ENCODE measurements at regions not wholly inside any gene's neighbourhood (a gene's known extent, or its start where the extent isn't known, plus 50 kb on each side); places are given as distances from the start of the nearest gene placed in this dataset.

DNA sequence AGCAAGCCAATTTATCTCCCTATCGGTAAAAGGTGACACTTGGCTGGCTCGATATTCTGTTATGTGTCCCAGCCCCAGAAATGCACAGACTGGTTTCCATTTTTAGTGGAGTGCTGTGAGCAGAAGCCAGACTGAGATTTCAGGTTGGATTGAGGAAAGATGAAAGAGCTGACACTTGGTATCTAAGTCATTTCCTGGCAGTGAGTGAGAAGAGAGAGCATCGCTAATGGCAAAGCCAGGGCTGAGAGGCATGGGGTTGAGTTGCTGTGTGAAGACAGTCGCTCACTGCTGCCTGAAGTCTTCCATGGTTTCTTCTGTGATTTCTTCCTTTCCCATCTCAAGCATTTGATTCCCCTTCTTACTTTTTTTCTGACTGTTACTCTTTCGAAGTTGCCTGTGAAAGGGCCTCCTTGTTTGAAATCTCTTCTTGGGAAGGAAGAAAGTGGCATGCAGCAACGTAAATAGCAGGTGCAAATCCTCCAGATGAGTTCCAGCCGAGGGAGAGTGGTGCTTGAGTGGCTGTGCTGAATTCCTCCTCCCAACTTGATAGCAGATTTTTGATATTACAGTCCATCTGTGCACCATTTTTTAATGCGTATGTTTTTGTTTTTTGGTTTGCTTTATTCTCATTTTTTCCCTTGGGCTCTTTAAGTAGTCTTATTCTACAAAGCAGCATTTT, 109.2 kb upstream of the LIMCH1 start:
- no peak for DNase-seq (ENCODE audit: low spot score)

- no peak for DNase-seq (ENCODE audit: low spot score)
Measured at GRCh38 chr4:41429280-41429669, 108.7 kb upstream of the LIMCH1 start.

DNA sequence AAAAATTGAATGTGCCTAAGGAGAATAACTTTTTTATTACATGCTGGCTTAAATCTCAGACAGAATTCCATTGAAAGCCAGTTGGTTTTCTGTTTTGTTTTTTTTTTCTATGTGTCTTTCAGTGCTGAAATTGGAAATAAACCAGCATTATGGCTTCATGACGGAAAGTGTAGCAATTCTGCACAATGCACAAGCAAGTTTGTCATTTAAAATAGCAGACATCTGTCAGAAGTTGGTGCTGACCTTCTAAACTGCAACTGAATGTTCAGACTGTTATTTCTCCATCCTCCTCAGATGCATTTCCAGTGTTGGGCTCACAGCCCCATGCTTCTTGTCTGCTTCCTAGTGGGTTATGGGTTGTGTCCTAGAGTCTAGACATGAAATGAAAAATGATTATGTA, 107.2 kb upstream of the LIMCH1 start:
- no peak for DNase-seq (ENCODE audit: low spot score)

DNA sequence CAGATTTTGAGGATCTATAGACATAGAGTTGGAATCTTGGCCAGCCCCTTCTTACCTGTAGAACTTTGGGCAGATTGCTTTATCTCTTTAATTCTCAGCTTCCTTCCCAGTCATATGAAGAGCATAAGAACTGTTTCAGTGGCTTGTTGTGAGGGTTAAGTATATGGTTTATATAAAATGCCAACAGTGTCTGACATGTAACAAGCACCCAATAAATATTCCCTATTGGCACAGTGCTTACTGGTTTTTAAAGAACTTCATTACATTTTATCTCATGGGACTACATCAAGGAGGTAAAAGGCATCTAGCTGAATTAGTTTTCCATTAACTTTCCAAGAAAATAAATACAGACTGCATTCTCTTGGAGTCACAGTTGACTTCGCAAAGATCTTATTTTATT, 106.7 kb upstream of the LIMCH1 start:
- no peak for DNase-seq (ENCODE audit: low spot score)

GRCh38 chr4:41432219-41432618, 105.7 kb upstream of the LIMCH1 start:
- no peak for DNase-seq (ENCODE audit: low spot score)

DNA sequence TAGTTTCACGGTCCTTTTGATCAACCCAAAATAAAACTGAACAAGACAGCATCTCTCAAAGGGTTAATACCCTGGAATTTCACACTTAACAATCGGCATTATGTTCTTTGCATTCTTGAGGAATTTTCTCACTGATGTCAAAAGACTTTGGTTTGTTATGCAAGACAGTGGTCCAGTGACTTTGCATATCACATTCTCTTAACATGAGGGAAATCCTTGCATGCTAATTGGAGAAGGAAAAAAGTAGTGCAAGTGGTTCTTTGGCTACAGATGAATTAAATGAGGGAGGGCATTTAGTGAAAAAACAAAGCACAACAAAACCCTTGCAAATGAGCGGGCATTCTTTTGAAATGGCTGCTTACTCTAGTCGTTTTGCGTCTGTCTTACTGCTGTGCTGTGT, 105.1 kb upstream of the LIMCH1 start:
- DNase-seq (ENCODE audit: low spot score), result peak; percentile 75

DNA sequence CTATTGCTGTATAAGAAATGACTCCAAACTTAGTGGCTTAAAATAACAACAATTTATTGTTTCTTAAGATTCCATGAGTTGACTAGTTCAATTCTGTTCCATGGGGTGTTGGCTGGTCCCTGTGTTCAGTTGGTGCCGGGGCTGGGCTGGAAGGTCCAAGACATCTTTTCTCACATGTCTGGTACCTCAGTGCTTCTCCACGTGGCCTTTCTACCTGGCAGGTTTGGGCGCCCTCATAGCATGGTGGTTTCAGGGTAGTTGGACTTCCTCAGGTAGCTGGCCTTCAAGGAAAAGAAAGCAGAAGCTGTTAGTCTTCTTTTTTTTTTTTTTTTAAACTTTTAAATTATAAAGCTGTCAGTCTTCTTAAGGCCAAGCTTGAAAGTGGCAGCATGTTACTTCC, 104.6 kb upstream of the LIMCH1 start:
- DNase-seq (ENCODE audit: low spot score), result no peak

GRCh38 chr4:41435510-41435909, 102.4 kb upstream of the LIMCH1 start:
- DNase-seq (ENCODE audit: low spot score), result no peak

DNA sequence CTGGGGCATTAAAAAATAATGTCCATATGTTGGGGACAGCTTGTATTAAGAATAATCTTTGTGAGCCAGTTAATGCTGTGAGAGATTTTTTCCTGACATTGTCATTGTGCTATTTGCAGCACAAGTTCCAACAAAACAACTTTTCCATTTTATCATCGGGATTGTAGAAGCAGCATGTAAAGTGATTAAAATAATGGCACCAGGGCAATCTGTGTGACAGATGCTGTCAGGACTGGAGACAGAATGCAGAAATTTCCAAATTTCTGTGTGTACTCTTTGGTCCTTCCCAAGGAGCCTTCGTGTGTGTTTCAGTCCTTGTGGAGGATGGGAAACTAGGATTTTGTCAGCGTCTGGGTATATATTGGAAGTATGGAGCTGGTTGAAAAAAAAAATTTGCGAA, 101.5 kb upstream of the LIMCH1 start:
- DNase-seq (ENCODE audit: low spot score), result no peak

DNA sequence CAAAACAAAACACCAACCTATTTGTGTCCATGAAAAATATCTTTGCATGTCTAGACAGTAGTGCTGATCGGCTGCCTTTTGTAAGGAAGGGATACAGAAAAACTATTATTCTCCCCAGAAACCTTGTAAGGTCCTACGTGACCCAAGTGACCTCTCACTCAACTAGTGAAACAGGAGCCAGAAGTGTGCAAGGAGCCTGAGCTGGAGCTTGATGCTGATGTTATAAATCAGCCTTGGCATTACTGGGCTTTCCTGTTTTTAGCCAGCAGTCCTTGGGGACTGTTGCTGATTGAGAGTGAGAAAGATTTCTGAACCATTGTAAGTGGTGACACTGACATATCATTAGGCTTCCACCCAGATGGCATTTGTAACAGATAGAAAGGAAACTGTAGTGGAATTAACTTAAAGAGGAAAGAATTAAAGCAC, 100.8 kb upstream of the LIMCH1 start:
- DNase-seq (ENCODE audit: low spot score), result peak; percentile 33

GRCh38 chr4:41438931-41439297, 99.0 kb upstream of the LIMCH1 start:
- DNase-seq (ENCODE audit: low spot score), result no peak

- DNase-seq (ENCODE audit: low spot score), result no peak
Measured at GRCh38 chr4:41442810-41443209, 95.1 kb upstream of the LIMCH1 start.

GRCh38 chr4:41443340-41444079, 94.4 kb upstream of the LIMCH1 start:
- DNase-seq (ENCODE audit: low spot score), result no peak

DNA sequence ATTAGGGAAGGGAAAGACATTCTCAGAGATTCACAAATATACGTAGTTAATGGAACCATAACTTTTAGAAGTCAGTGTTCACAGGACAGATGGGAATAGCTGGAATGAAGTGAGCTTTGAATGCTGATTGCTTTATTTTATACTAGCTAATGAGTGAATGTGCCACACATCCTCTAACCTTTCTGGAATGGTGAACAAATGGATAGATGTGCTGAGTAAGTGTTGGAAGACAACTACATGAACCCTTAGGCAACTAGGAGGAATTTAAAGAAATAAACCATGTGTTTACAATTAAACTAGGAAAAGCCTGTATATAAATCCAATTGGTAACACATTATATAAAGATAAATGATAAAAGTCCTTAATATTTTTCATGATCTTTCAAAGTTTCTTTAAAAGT, 91.6 kb upstream of the LIMCH1 start:
- no peak for DNase-seq (ENCODE audit: low spot score)

DNA sequence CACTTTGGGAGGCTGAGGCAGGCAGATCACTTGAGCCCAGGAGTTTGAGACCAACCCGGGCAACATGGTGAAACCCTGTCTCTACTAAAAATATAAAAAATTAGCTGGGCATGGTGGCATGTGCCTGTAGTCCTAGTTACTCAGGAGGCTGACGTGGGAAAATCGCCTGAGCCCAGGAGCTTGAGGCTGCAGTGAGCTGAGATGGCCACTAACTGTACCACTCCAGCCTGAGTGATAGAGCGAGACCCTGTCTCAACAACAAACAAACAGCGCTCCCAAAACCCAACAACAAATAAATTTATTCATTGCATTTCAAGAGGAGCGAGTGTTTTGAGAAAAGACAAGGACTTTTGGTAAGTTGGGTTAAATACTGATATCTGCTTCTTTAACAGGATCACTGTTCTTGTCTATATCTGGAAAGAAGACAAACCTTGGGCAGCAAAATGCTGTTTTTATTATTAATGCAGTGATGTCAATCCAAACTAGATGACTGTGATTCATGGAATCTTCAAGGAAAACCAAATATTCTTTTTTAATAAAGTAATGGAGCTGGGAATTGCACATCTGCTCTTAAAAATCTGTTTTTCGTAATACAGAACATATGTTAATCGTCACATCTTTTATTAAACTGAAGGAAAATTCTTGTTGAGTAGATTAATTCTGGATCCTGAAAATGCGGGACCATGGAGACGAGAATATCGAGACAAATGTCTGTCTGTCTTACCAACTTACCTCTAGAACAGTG, 90.8 kb upstream of the LIMCH1 start:
- DNase-seq (ENCODE audit: low spot score), result no peak

GRCh38 chr4:41448934-41449333, 89.0 kb upstream of the LIMCH1 start:
- DNase-seq (ENCODE audit: low spot score), result no peak

GRCh38 chr4:41451961-41452360, 86.0 kb upstream of the LIMCH1 start:
- no peak for DNase-seq (ENCODE audit: low spot score)

GRCh38 chr4:41452484-41453225, 85.3 kb upstream of the LIMCH1 start:
- DNase-seq (ENCODE audit: low spot score), result no peak

- DNase-seq (ENCODE audit: low spot score), result peak; percentile 31
Measured at GRCh38 chr4:41454423-41454822, 83.5 kb upstream of the LIMCH1 start.

DNA sequence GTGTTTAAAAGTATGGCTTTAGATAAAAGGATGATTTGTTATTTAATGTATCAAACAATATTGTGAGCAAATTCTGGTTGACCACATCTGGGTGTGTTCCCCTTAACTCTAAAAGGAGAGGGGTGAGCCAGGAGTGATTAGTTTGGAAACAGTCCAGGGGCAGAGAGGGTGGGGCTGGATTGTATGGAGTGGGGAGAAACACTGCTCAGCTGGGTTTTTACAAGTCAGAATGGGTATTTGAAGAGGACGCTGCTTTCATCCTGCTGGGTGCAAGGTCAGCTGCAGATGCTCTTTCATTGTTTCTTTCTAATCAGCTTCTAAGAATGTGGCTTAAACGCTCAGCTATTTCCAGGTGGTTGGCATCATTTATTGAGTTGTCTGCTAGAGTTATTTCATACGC, 82.8 kb upstream of the LIMCH1 start:
- no peak for DNase-seq (ENCODE audit: low spot score)

GRCh38 chr4:41456559-41457101, 81.3 kb upstream of the LIMCH1 start:
- DNase-seq (ENCODE audit: low spot score), result no peak

DNA sequence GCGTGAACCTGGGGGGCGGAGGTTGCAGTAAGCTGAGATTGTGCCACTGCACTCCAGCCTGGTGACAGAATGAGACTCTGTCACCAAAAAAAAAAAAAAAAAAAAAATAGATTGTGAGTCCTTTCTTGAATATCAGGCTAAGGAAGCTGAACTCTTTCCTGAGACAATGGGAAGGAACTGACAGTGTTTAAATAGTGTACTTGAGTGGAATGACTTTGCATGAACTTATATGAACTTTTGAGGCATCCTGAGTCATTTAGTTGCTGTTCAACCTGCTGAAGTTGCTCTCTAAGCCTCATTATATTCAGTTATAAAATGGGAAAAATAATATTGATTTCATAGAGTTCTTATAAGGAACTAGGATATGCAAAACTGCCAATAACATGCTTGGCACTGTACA, 79.3 kb upstream of the LIMCH1 start:
- DNase-seq (ENCODE audit: low spot score), result no peak

Data from iPS-NIHi11 (cell line).